ENCODE measurements at regions not wholly inside any gene's neighbourhood (a gene's known extent, or its start where the extent isn't known, plus 50 kb on each side); places are given as distances from the start of the nearest gene placed in this dataset.

- Histone ChIP-seq H3K36me3 (no peaks in the 10 kb centered on the region), H3K27ac (no peak overlapping the region), H3K27me3 (replicated peaks; ENCODE audit: insufficient read depth) (no peaks in the 10 kb centered on the region), H3K4me1 (ENCODE audit: control insufficient read depth in 1 of 2, low read depth in 2 of 2) (no peaks in the 10 kb centered on the region), H3K4me3 (no peak overlapping the region), H3K9me3 (no peaks in the 10 kb centered on the region)
- TF ChIP-seq CTCF (IDR thresholded peaks at IDR 0.05), result no peak
- ATAC-seq (ENCODE audit: insufficient number of reproducible peaks, low FRiP score, low read depth), result no peak
- DNase-seq (ENCODE audit: low spot score), result no peak
These were observed 274.7 kb upstream of the MTPN start for GRCh38 chr7:136251826-136252225.

GRCh38 chr7:136247211-136247610, 270.1 kb upstream of the MTPN start:
- DNase-seq (ENCODE audit: low spot score), result no peak
- no peaks in the 10 kb centered on the region for H3K36me3 ChIP-seq
- TF ChIP-seq CTCF (IDR thresholded peaks at IDR 0.05), result no peak

GRCh38 chr7:136245327-136246004, 268.3 kb upstream of the MTPN start:
- H3K4me3 ChIP-seq, result no peak overlapping the region
- H3K27ac ChIP-seq, result no peak overlapping the region
- no peaks in the 10 kb centered on the region for H3K9me3 ChIP-seq
- DNase-seq (ENCODE audit: low spot score) (no peak), ATAC-seq (ENCODE audit: insufficient number of reproducible peaks, low FRiP score, low read depth) (no peak)
- no peak for TF ChIP-seq CTCF (IDR thresholded peaks at IDR 0.05)
- H3K36me3 ChIP-seq, result no peaks in the 10 kb centered on the region
- no peaks in the 10 kb centered on the region for H3K4me1 ChIP-seq (ENCODE audit: control insufficient read depth in 1 of 2, low read depth in 2 of 2)
- H3K27me3 ChIP-seq (replicated peaks; ENCODE audit: insufficient read depth), result no peaks in the 10 kb centered on the region

More at GRCh38 chr7:136247211-136247610, 270.1 kb upstream of the MTPN start:
- no peak overlapping the region for H3K4me3 ChIP-seq
- no peak for ATAC-seq (ENCODE audit: insufficient number of reproducible peaks, low FRiP score, low read depth)
- no peak overlapping the region for H3K27ac ChIP-seq
- H3K4me1 ChIP-seq (ENCODE audit: control insufficient read depth in 1 of 2, low read depth in 2 of 2), result no peaks in the 10 kb centered on the region
- H3K27me3 ChIP-seq (replicated peaks; ENCODE audit: insufficient read depth), result no peaks in the 10 kb centered on the region
- H3K9me3 ChIP-seq, result no peaks in the 10 kb centered on the region

GRCh38 chr7:136234040-136234439, 256.9 kb upstream of the MTPN start:
- ATAC-seq (ENCODE audit: insufficient number of reproducible peaks, low FRiP score, low read depth) (no peak), DNase-seq (ENCODE audit: low spot score) (no peak)
- Histone ChIP-seq H3K27me3 (replicated peaks; ENCODE audit: insufficient read depth) (no peaks in the 10 kb centered on the region), H3K4me3 (no peak overlapping the region), H3K4me1 (ENCODE audit: control insufficient read depth in 1 of 2, low read depth in 2 of 2) (no peaks in the 10 kb centered on the region), H3K36me3 (no peaks in the 10 kb centered on the region), H3K27ac (no peak overlapping the region), H3K9me3 (no peaks in the 10 kb centered on the region)
- TF ChIP-seq CTCF (IDR thresholded peaks at IDR 0.05), result no peak

- Histone ChIP-seq H3K4me3 (no peak overlapping the region), H3K4me1 (ENCODE audit: control insufficient read depth in 1 of 2, low read depth in 2 of 2) (no peaks in the 10 kb centered on the region), H3K36me3 (no peaks in the 10 kb centered on the region), H3K27me3 (replicated peaks; ENCODE audit: insufficient read depth) (no peaks in the 10 kb centered on the region), H3K9me3 (no peaks in the 10 kb centered on the region), H3K27ac (no peak overlapping the region)
- no peak for DNase-seq (ENCODE audit: low spot score)
- TF ChIP-seq CTCF (IDR thresholded peaks at IDR 0.05), result no peak
- no peak for ATAC-seq (ENCODE audit: insufficient number of reproducible peaks, low FRiP score, low read depth)
These were observed 253.1 kb upstream of the MTPN start for GRCh38 chr7:136230210-136230609.
